DMS153 (cell line): ENCODE measurements at regions not wholly inside any gene's neighbourhood (a gene's known extent, or its start where the extent isn't known, plus 50 kb on each side); places are given as distances from the start of the nearest gene placed in this dataset.
A peak's percentile ranks its signal among the peaks of the same experiment; 100 is the strongest.
"Not testable (repeated sequence)": the region's sequence is repeated elsewhere in the genome, so short reads cannot be mapped to it uniquely, and the experiment has no call there.

ENCODE experiments used
- DNase-seq: peaks from one replicate; lab custom pipeline; 2025; lab: John Stamatoyannopoulos, UW

DNA sequence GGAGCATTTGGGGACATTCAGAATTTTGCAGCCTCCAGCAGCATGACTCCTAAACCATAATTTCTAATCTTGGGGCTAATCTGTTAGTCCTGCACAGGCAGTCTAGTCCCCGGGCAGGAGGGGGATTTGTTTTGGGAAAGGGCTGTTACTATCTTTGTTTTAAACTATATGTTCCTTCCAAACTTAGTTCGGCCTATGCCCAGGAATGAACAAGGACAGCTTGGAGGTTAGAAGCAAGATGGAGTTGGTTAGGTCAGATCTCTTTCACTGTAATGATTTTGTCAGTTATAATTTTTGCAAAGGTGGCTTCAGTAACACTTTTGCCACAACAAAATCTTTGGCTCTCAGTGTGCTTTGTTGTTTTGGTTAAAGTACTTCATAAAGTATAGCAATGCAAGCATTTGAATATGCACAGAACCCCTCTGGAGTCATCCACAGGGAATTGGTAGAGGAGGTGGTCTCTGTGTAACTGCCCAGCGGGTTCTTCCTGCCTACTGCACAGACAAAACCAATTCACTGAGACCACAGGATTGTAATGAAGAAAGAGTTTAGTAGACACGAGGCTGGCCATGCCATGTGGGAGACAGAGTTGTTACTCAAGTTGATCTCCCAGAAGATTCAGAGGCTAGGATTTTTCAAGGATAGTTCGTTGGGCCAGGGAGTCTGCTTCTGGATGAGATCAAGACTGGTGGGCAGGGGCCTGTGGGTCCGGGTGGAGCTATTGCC lies 224.1 kb upstream of the MYLIP start:
- DNase-seq, result no peak

DNA sequence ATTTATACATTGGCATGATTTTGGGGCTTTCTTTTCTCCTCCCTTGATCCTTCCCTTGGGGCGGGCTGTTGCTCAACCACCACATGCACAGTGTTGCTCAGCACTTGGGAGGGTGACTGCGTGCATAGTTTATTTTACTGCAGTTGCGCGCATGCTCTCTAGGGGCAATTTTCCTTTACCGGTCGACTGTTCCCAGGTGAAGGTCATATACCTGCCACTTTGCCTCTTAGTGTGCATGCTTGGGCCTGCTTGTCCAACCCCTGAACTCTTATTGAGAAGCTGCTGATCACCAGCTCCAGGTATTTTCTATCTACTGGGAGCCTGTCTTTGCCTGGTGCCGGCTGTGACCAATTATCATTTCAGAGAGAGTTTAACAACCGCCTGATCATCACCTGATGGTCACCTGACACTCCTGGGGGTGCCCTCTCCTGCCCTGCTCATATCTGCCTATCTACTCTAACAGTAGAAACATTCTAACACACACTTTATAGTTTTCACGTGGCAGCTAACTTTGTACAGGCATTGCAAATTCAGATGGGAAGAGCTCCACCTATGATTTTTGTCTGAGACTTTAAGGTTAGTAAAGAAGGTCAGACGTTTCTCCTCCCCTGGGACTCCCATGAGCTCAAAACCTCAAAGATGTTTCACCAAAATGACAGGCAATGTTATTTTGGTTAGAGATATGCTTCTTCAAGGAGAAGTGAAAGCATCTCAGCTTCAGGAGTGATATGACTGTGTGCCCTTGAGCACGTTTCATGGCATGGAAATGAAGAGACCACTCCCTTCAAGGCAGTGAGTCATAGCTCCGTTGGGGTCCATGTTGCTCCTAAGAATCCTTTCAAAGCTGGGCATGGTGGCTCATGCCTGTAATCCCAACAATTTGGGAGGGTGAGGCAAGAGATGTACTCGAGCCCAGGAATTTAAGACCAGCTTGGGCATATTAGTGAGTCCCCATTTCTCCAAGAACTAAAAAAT lies 227.5 kb upstream of the MYLIP start:
- peak; percentile 58 for DNase-seq

DNA sequence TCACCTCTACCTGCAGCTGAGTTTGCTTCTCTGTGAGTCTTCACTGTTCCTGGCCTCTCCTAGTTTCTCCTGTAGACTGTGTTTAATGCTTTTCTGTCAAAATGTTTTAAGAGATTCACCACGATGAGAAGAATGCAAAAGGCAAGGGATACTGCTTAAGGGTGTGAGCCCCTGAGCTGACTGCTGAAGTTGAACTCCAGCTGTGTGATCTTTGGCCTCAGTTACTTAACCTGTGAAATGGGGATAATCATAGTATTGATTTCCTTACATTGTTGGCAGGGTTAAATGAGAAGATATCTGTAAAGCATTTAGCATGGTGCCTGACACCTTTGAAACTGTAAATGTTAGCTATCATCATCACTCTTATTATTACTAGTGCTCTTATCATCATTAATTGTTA lies 230.2 kb upstream of the MYLIP start:
- DNase-seq, result no peak

DNA sequence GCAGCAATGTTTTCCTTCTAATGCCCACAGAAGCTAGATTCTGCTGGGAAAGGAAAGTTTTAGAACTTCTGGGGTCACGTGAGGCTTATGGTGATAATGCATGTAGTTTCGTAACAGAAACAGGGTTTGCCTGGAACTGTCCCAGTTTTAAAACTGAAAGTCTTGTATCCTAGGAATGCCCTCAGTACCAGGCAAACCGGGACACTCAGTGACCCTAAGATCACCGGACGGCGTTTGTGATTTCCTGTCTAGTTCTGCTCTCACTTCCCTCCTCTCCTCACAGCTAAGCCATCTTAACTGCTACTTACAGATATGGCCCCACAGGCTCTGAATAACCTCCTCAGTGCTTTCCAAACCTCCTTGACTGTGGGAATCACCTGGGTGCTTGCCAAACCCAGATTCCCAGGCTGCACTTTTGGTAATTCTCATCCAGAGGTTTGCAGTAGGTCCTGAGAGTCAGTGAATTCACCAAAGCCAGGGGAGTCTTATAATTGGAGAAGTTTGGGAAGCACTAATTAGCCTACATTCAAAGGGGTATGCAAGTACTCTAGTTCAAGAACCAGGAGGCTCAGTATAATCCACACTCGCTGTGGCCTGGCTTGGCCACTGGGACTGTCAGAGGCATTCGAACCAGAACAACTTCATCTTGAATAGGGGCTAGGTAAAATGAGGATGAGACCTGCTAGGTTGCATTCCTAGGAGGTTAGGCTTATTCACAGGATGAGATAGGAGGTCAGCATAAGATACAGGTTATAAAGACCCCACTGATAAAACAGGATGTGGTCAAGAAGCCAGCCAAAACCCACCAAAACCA lies 231.6 kb upstream of the MYLIP start:
- DNase-seq, result no peak

DNA sequence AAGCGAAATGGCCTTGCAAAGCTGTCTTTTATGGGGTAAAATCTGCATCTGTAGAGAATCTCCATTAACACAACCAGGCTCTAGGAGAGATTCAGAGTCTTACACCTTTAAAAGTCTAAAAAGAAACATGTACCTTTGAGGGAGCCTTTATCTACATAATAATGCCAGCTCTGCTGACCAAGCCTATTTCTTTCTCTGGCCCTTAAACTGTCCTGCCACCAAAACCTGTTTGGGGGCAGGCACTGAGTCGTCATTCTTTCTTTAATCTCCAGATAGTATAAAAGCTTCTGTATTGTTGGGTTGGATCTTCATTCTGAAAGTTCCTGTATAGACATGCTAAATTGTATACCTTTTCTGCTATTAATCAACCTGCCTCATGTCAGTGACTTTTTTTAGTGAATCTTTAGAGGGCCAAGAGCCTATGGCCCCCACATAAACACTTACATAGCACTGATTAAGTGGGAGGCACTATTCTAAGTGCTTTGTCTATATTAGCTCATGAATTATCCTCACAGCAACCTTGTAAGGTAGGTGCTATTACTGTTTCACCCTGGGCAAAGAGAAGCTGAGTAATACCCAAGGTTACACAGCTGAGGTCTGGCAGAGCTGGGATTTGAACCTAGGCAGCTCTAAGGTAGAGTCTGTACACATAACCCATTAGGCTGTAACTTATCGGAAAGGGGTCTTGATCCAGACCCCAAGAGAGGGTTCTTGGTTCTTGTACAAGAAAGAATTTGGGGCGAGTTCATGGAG lies 232.3 kb upstream of the DTNBP1 start:
- no peak for DNase-seq

DNA sequence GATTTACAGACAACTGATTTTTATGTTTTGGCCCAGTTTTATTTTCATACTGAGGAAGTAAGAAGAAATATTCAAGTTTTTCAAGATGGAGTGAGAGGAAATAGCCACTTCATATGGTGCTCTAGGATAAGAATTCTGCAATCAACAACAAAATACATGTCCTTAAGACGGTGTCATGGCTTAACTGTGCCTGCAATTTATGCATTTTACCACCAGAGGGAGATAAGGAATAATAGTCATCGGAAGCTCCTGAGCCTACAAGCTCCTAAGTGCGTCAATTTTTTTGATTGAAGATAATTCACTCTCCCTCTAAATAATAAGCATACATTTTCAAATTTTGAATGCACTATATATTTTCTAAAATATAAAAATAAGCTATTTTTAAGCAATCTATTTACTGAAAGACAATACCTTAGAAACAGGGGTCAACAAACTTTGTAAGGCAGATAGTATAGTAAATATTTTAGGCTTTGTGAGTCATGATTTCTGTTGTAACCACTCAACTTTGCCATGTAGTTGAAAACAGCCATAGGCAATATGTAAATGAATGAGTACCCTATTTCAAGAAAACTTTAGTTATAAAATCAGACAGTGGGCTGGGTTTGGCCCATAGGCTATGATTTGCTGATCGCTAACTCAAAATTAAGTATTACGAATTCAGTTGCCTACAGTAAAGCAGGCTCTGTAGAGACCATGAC lies 230.9 kb upstream of the DTNBP1 start:
- no peak for DNase-seq

DNA sequence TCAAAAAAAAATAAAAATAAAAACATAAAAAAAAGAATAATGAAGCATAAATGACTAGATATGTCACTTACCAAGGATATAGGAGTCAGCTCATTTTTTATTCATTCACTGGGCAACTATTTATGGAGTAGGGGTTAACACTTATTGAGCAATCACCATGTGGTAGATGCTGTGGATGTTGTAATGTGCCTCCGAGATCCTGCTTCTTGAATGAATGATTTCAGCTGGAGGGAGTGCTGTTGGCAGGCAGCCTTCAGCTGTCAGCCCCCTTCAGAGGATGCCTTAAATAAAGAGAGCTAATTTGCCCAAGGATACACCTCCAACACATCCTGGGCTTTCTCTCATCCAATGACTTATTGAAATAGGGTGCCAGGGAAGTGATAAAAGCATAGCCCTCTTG lies 229.5 kb upstream of the DTNBP1 start:
- no peak for DNase-seq

DNA sequence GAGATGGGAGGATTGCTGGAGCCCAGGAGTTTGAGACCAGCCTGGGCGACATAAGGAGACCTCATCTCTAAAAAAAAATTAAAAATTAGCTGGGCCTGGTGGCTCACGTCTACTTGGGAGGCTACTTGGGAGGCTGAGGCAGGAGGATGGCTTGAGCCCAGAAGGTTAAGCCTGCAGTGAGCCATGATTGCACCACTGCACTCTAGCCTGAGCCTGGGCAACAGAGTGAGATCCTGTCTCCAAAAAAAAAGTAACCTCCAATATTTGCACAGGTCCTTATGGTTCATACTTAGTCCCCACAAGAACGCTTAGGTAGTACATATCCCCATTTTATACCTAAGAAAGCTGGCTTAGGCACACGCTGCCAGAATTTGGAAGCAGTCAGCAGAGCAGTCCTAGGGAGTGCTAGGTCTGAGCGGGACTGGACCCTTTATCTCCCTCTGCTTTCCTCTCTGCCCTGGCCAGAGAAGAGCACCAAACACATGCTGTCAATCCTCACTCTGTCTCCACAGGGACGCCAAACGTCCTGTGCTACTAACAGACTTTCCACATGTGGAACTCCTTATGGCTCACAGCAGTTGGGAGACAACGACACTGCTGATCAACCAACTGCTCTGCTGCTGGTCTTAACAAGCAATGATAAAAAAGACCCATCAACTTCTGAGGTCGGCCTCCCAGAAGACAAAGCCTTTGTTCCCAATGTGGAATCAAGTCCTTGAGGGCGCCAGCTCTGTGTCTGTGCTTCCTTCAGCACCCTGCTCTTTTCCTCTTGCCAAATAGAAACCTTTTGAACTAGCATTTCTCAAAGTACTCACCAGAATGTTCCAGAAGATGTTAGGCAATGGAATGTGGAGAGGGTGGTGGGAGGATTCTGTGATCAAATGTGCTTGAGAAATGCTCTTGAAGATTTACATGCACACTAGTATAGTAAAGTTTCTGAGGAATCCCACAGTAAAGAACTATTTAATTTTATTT lies 226.3 kb upstream of the DTNBP1 start:
- DNase-seq, result no peak

DNA sequence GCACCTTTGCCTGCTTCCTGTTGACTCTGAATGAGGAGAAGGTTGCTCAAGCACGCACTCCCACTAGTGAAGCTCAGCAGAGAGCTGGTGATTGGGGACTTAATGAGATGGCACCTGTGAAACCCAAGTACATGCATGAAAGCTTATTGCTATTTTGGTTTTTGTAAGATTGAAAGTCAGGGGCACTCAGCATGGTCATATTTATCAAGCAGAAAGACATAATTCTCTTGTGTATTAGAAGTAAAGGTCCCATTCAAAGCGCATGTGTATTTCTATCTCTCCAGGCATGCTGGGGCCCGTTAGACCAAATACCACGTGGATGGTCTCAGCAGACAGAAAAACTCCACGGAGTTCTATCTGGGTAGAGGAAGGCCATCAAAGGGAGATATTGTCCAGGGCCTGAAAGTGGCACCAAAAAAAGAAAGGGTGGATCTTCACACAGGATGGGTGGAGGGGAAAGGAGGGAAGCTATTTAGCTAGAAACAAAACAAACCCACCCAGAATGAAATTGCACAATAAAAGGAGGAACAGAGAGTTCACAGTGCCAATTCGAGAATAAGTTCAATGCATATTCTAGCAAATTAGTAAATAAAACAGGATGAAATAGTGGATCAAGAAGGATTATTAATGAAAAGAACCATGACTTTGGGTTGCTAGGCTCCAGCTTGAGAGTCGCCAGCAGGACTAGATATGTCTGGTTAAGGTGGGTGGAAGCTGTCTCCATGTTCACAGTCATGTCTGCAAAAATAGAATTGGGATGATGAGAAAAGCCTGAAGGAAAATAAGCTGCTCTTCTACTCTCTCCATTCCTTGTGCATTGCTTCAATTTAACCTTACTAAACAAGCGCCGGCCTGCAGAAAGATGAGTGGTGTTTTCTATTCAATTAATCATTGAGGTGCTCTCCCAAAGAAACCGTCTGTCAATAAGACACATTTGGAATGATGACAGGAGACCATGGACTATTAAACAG lies 224.9 kb upstream of the DTNBP1 start:
- DNase-seq, result no peak

DNA sequence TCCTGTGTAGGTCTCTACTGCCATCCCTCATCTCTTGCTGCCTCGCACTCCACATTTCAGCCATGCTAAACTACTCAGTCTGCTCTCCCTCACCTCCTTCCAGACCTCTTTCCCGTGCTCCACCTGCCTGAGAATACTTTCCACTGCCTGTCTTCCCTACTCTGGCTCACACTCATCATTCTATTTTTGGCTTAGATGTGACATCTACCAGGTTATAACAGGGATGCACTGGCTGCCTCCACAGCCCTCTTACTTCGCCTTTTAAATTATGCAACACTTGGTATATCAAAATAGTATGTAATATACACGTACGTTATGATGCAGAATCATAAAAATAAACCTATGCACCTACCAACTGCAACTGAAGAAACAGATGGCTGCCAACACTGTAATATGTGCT lies 222.8 kb upstream of the DTNBP1 start:
- DNase-seq, result no peak

DNA sequence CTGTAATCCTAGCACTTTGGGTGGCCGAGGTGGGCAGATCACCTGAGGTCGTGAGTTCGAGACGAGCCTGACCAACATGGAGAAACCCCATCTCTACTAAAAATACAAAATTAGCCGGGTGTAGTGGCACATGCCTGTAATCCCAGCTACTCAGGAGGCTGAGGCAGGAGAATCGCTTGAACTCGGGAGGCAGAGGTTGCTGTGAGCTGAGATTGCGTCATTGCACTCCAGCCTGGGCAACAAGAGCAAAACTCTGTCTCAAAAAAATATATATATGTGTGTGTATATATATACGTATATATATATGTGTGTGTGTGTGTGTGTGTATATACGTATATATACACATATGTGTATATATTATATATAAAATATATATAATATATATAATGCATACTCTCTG lies 220.8 kb upstream of the DTNBP1 start:
- DNase-seq, result not testable (repeated sequence)

DNA sequence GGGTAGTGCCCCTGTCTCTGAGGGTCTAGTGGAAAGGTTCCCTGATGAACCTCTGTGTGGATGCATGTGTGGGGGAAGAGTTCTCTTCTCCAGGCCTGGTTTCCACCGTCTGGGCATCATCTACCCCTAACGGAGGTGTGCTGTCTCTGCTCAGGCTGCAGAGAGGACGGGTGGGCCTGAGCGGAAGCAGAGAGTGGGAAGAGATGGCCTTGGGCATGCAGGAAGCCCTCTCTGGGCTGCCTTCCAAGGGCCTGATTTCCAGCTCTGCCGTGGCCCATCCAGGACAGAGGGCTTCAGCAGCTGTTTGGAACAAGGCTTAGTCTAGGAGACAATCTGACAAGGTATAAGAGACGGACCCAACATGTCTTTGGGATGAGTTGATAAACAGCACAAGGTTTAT lies 220.1 kb upstream of the DTNBP1 start:
- DNase-seq, result no peak

DNA sequence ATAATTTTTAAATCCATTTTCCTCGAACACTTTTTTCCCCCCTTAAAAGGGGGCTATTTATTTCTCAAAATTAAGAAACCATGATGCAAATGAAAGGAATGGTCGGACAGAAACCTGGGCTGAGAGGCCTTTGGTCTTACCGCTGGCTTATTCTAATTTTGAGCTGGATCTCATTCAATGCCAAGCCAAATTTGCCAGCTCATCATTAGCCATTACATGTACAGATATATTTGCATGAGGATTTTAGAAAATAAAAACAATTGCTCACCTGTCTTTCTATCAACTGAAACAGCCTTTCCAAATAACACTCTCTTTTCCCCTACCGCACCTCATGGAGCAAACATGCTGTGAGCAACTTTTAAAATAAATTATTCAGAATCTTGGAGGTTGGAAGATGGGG lies 219.5 kb upstream of the DTNBP1 start:
- no peak for DNase-seq

DNA sequence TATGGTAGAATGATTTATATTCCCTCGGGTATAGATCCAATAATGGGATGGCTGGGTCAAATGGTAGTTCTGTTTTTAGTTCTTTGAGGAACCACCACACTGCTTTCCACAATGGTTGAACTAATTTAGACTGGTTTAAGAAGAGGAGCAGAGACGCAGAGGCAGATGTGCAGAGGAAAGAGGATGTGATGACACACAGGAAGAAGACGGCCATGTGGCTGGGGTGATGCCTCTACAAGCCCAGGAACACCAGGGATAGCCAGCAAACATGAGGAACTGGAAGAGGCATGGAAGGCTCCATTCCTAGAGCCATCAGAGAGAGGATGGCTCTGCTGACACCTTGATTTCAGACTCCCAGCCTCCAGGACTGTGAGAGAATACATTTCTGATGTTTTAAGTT lies 218.3 kb upstream of the DTNBP1 start:
- no peak for DNase-seq

DNA sequence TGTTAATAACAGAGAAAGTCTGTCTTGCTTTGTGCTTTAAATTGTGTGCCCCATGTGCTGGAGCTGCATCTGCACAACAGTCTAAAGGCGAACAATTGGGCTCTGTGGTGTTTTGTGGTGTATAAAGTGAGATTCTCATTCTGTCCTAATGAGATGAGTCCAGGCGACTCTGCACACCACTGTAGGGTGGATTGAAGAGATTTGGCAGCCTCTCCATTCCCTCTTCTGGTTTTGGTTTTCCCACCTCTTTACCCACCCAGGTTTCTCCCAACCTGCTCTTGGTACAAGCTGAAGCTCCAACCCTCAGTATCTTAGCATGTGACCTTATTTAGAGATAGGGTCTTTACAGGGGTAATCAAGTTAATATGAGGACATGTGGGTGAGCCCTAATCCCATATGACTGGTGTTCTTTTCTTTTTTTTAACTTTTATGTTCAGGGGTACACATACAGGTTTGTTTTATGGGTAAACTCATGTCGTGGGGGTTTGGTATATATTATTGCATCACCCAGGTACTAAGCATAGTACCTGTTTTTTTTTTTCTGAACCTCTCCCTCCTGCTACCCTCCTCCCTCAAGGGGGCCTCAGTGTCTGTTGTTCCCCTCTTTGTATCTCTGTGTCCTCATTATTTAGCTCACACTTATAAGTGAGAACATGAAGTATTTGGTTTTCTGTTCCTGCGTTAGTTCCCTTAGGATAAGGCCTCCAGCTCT lies 217.6 kb upstream of the DTNBP1 start:
- no peak for DNase-seq

DNA sequence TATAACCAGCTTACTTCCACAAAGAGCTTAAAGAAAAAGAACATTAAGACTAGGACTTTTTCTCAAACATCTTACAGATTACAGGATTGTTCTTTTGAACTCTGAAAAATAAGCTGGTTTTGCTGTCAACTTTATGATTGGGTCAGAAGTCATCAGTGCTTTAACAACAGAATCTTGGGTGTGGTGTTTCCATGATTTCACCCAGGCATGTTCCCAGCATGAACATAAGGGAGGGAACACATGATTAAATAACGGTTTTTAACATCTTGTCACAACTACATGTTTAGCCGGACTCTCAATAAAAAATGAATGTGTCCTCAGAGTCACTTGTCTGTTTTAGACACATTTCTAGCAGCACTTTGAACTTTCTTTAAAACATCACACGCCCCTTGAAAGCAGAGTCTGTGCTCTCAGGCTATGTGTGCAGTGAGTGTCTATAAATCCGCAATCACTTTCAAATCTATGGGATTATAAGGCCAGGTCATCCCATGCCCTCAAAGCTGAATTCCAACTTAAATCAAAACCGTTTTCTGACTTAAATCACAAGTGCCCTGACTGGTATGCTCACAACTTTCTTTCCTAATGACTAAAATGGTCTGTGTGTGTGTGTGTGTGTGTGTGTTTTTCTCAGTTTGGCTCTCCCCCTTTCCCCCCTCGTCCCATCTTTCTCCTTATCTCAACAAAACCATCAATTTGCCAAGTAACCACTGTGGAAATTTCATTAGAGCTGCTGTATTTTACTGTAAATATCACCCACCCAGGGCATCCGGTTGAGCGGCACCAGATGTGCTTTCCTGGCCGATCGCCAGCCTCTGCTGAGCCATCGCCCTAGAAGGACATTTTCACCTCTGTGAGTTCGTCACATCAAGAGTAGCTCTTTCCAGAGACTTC lies 216.8 kb upstream of the DTNBP1 start:
- DNase-seq, result peak; percentile 25

DNA sequence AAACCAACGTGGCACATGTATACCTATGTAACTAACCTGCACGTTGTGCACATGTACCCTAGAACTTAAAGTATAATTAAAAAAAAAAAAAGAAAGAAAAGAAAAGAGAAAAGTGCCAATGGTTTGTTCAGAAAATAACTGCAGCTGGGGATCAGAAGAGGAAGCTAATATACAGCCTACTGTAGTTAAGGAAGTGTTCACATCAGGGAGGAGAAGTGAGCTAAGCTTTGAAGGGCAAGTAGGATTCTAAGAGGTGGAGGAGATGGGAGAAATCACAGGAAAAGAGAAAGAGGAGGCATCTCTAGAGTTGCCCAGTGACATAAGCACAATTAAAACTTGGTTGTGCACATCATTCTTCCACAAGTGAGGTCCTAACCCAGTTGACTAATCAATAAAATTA lies 214.4 kb upstream of the DTNBP1 start:
- no peak for DNase-seq
